ENCODE measurements at regions not wholly inside any gene's neighbourhood (a gene's known extent, or its start where the extent isn't known, plus 50 kb on each side); places are given as distances from the start of the nearest gene placed in this dataset.

GRCh38 chr12:42683266-42683665 is 93.7 kb upstream of the PRICKLE1 start:
- ATAC-seq (ENCODE audit: insufficient read depth, low FRiP score), result no peak
- H3K4me1 ChIP-seq (ENCODE audit: control insufficient read depth in 5 of 5, insufficient read depth in 5 of 5, low read length in 5 of 5), result peaks cover 0 to 15% (median 0%) of the 10 kb centered on the region in 5 donors

GRCh38 chr12:42679466-42679865 is 89.9 kb upstream of the PRICKLE1 start:
- 72 to 81% methylated on average over 4 of the region's 4 CpGs for WGBS, 2 donors
- no peak for TF ChIP-seq CTCF (IDR thresholded peaks at IDR 0.05; ENCODE audit: control extremely low read depth, extremely low read depth)
- Histone ChIP-seq H3K36me3 (ENCODE audit: control insufficient read depth in 4 of 4, insufficient read depth in 4 of 4, low read length in 4 of 4) (no peaks in the 10 kb centered on the region), H3K27me3 (ENCODE audit: control insufficient read depth in 3 of 3, insufficient read depth in 3 of 3, low read length in 2 of 3) (no peaks in the 10 kb centered on the region), H3K27ac (ENCODE audit: low read depth in 1 of 2, low read length in 1 of 2) (no peak overlapping the region), H3K9ac (ENCODE audit: insufficient read depth in 1 of 2, low read length in 2 of 2) (no peak overlapping the region), H3K9me3 (ENCODE audit: control insufficient read depth in 4 of 4, insufficient read depth in 3 of 4, low read length in 3 of 4) (no peaks in the 10 kb centered on the region), H3K4me1 (ENCODE audit: control insufficient read depth in 5 of 5, insufficient read depth in 5 of 5, low read length in 5 of 5) (peaks cover 0 to 23% (median 0%) of the 10 kb centered on the region in 5 donors), H3K4me3 (no peak overlapping the region)
- no peak for ATAC-seq (ENCODE audit: insufficient read depth, low FRiP score)
- DNase-seq, result peak in 1 of 3 donors; percentile 53

More at GRCh38 chr12:42683266-42683665, 93.7 kb upstream of the PRICKLE1 start:
- TF ChIP-seq CTCF (IDR thresholded peaks at IDR 0.05; ENCODE audit: control extremely low read depth, extremely low read depth), result no peak
- WGBS, 2 donors, result 62 to 71% methylated on average over 1 of the region's 1 CpG
- Histone ChIP-seq H3K27ac (ENCODE audit: low read depth in 1 of 2, low read length in 1 of 2) (no peak overlapping the region), H3K36me3 (ENCODE audit: control insufficient read depth in 4 of 4, insufficient read depth in 4 of 4, low read length in 4 of 4) (no peaks in the 10 kb centered on the region), H3K4me3 (no peak overlapping the region), H3K9me3 (ENCODE audit: control insufficient read depth in 4 of 4, insufficient read depth in 3 of 4, low read length in 3 of 4) (peaks cover 0 to 2% (median 0%) of the 10 kb centered on the region in 4 donors), H3K27me3 (ENCODE audit: control insufficient read depth in 3 of 3, insufficient read depth in 3 of 3, low read length in 2 of 3) (no peaks in the 10 kb centered on the region), H3K9ac (ENCODE audit: insufficient read depth in 1 of 2, low read length in 2 of 2) (no peak overlapping the region)
- DNase-seq, result peak; percentile 60 to 80 (median 77)

GRCh38 chr12:42677461-42677860 is 87.9 kb upstream of the PRICKLE1 start:
- TF ChIP-seq CTCF (IDR thresholded peaks at IDR 0.05; ENCODE audit: control extremely low read depth, extremely low read depth), result no peak
- peaks cover 0 to 9% (median 0%) of the 10 kb centered on the region in 5 donors for H3K4me1 ChIP-seq (ENCODE audit: control insufficient read depth in 5 of 5, insufficient read depth in 5 of 5, low read length in 5 of 5)
- no peak for ATAC-seq (ENCODE audit: insufficient read depth, low FRiP score)
- no peak overlapping the region for H3K4me3 ChIP-seq
- H3K9ac ChIP-seq (ENCODE audit: insufficient read depth in 1 of 2, low read length in 2 of 2), result no peak overlapping the region
- 88 to 90% methylated on average over 2 of the region's 2 CpGs for WGBS, 2 donors
- no peak overlapping the region for H3K27ac ChIP-seq (ENCODE audit: low read depth in 1 of 2, low read length in 1 of 2)
- no peaks in the 10 kb centered on the region for H3K27me3 ChIP-seq (ENCODE audit: control insufficient read depth in 3 of 3, insufficient read depth in 3 of 3, low read length in 2 of 3)
- DNase-seq, result no peak
- H3K9me3 ChIP-seq (ENCODE audit: control insufficient read depth in 4 of 4, insufficient read depth in 3 of 4, low read length in 3 of 4), result peaks cover 0 to 3% (median 0%) of the 10 kb centered on the region in 4 donors
- no peaks in the 10 kb centered on the region for H3K36me3 ChIP-seq (ENCODE audit: control insufficient read depth in 4 of 4, insufficient read depth in 4 of 4, low read length in 4 of 4)

GRCh38 chr12:42673535-42673934 is 84.0 kb upstream of the PRICKLE1 start:
- H3K4me1 ChIP-seq (ENCODE audit: control insufficient read depth in 5 of 5, insufficient read depth in 5 of 5, low read length in 5 of 5), result peaks cover 0 to 14% (median 0%) of the 10 kb centered on the region in 5 donors
- DNase-seq (no peak), ATAC-seq (ENCODE audit: insufficient read depth, low FRiP score) (no peak)
- peaks cover 0 to 3% (median 0%) of the 10 kb centered on the region in 4 donors for H3K9me3 ChIP-seq (ENCODE audit: control insufficient read depth in 4 of 4, insufficient read depth in 3 of 4, low read length in 3 of 4)
- TF ChIP-seq CTCF (IDR thresholded peaks at IDR 0.05; ENCODE audit: control extremely low read depth, extremely low read depth), result no peak
- no peaks in the 10 kb centered on the region for H3K36me3 ChIP-seq (ENCODE audit: control insufficient read depth in 4 of 4, insufficient read depth in 4 of 4, low read length in 4 of 4)
- 75 to 81% methylated on average over 3 of the region's 3 CpGs for WGBS, 2 donors
- no peak overlapping the region for H3K9ac ChIP-seq (ENCODE audit: insufficient read depth in 1 of 2, low read length in 2 of 2)
- H3K4me3 ChIP-seq, result no peak overlapping the region
- H3K27ac ChIP-seq (ENCODE audit: low read depth in 1 of 2, low read length in 1 of 2), result no peak overlapping the region
- H3K27me3 ChIP-seq (ENCODE audit: control insufficient read depth in 3 of 3, insufficient read depth in 3 of 3, low read length in 2 of 3), result no peaks in the 10 kb centered on the region

Data from lung (tissue), 11 donors.